Stomach (tissue), 8 donors: ENCODE measurements at regions not wholly inside any gene's neighbourhood (a gene's known extent, or its start where the extent isn't known, plus 50 kb on each side); places are given as distances from the start of the nearest gene placed in this dataset.

Experiments used
- DNase-seq, 2 donors: peaks; one replicate each; pipeline versions ENCODE4 v3.0.0 to v3.0.0-alpha.2; 2013 to 2019
- H3K27ac ChIP-seq, 5 donors: fragments of 200-600 bp in 4 of 5; sonication (generic) in 4 of 5; one replicate each; pipeline ENCODE4 v1.5.1; 2013 to 2019; ENCODE audit warnings: mild to moderate bottlenecking in 1 of 5, moderate library complexity in 1 of 5
- H3K27me3 ChIP-seq, 3 donors: fragments of 200-600 bp; sonication (generic); one replicate each; pipeline ENCODE4 v1.5.1; 2017 to 2019; ENCODE audit warnings: mixed run types in 1 of 3
- H3K36me3 ChIP-seq, 4 donors: fragments of 200-600 bp; sonication (generic); 1 replicate in 3 of 4; 2 replicates in 1 of 4; pipeline ENCODE4 v1.5.1; 2016 to 2019
- H3K4me1 ChIP-seq, 4 donors: fragments of 200-600 bp; sonication (generic); one replicate each; pipeline ENCODE4 v1.5.1; 2016 to 2019
- H3K4me3 ChIP-seq, 4 donors: fragments of 200-600 bp; sonication (generic) in 3 of 4; one replicate each; pipeline ENCODE4 v1.5.1; 2016 to 2019; ENCODE audit warnings: mild to moderate bottlenecking in 1 of 4
- H3K9me3 ChIP-seq, 4 donors: fragments of 200-600 bp; sonication (generic); one replicate each; pipeline ENCODE4 v1.5.1; 2016 to 2019
- CTCF ChIP-seq, 7 experiments: fragments of 450-650 bp in 4 of 7; fragments of 200-600 bp in 3 of 7; sonication (generic) in 3 of 7; IDR thresholded peaks; one replicate each; pipeline ENCODE4 v1.5.1; 2016 to 2019; ENCODE audit warnings: antibody characterized with exemption in 7 of 7, control low read depth in 2 of 7, mild to moderate bottlenecking in 1 of 7
- EP300 ChIP-seq: sonication (generic); formaldehyde crosslinking; IDR thresholded peaks from one replicate; pipeline ENCODE4 v1.6.1; 2017; ENCODE audit warnings: antibody characterized with exemption
- POLR2A ChIP-seq, 4 donors: fragments of 450-650 bp; IDR thresholded peaks; one replicate each; pipeline ENCODE4 v1.6.1; 2016; ENCODE audit warnings: antibody characterized with exemption in 4 of 4, control low read depth in 2 of 4, mild to moderate bottlenecking in 1 of 4, moderate library complexity in 1 of 4
- POLR2AphosphoS5 ChIP-seq, 3 donors: sonication (generic); formaldehyde crosslinking; IDR thresholded peaks; one replicate each; pipeline ENCODE4 v1.6.1; 2016; ENCODE audit warnings: antibody characterized with exemption in 3 of 3
- WGBS, 5 donors: extraction: QIAGEN DNeasy Blood & Tissue Kit in 3 of 5; methylation state at CpG; one replicate each; pipeline versions ENCODE4 v1.1.5 to v1.1.7; 2013 to 2018; 5-methylcytosine and 5-hydroxymethylcytosine counted together
- intact Hi-C: fragments of 100-400 bp; cut with DNase I; formaldehyde crosslinking; loops from one replicate; pipeline ENCODE4 v1.15.1; 2023; ENCODE audit warnings: low total_unique reads
- donor health status: healthy with polysubstance abuse.
- donor health status: Bipolar disorder and iron deficiency.
- donor health status: healthy.

GRCh38 chr9:119043996-119044395, 325.2 kb downstream of the BRINP1 start:
- H3K4me3 ChIP-seq, result no peak overlapping the region
- no peak for DNase-seq
- H3K36me3 ChIP-seq, result no peaks in the 10 kb centered on the region
- intact Hi-C loops, result no loop called here
- H3K4me1 ChIP-seq, result no peaks in the 10 kb centered on the region
- H3K27ac ChIP-seq, result no peak overlapping the region
- no peak for TF ChIP-seq EP300
- no peak for TF ChIP-seq CTCF (IDR thresholded peaks at IDR 0.05)
- no peak for TF ChIP-seq POLR2AphosphoS5 (IDR thresholded peaks at IDR 0.05)
- TF ChIP-seq POLR2A (IDR thresholded peaks at IDR 0.05), result no peak
- WGBS, 5 donors, result 86 to 95% (median 93%) methylated on average over 1 of the region's 1 CpG
- peaks cover 0 to 6% (median 0%) of the 10 kb centered on the region in 4 donors for H3K9me3 ChIP-seq
- no peaks in the 10 kb centered on the region for H3K27me3 ChIP-seq

- TF ChIP-seq CTCF (IDR thresholded peaks at IDR 0.05) (no peak), POLR2AphosphoS5 (IDR thresholded peaks at IDR 0.05) (no peak), EP300 (no peak), POLR2A (IDR thresholded peaks at IDR 0.05) (no peak)
- Histone ChIP-seq H3K27ac (no peak overlapping the region), H3K4me1 (no peaks in the 10 kb centered on the region), H3K4me3 (no peak overlapping the region), H3K27me3 (no peaks in the 10 kb centered on the region), H3K36me3 (no peaks in the 10 kb centered on the region), H3K9me3 (peaks cover 0 to 6% (median 0%) of the 10 kb centered on the region in 4 donors)
- intact Hi-C loops, result no loop called here
- 24 to 36% (median 27%) methylated on average over 1 of the region's 1 CpG for WGBS, 5 donors
- no peak for DNase-seq
These were observed 324.4 kb downstream of the BRINP1 start for GRCh38 chr9:119044806-119045205.

GRCh38 chr9:119047513-119048307, 321.5 kb downstream of the BRINP1 start:
- H3K27me3 ChIP-seq, result no peaks in the 10 kb centered on the region
- no peak overlapping the region for H3K27ac ChIP-seq
- H3K4me1 ChIP-seq, result peaks cover 0 to 6% (median 0%) of the 10 kb centered on the region in 4 donors
- intact Hi-C loops, result no loop called here
- no peak for DNase-seq
- H3K4me3 ChIP-seq, result no peak overlapping the region
- WGBS, 5 donors, result 69 to 80% (median 73%) methylated on average over 4 of the region's 4 CpGs
- no peaks in the 10 kb centered on the region for H3K36me3 ChIP-seq
- TF ChIP-seq POLR2A (IDR thresholded peaks at IDR 0.05) (no peak), CTCF (IDR thresholded peaks at IDR 0.05) (no peak), POLR2AphosphoS5 (IDR thresholded peaks at IDR 0.05) (no peak), EP300 (no peak)
- H3K9me3 ChIP-seq, result no peaks in the 10 kb centered on the region

GRCh38 chr9:119050281-119050680, 319.0 kb downstream of the BRINP1 start:
- Histone ChIP-seq H3K4me1 (peaks cover 0 to 11% (median 0%) of the 10 kb centered on the region in 4 donors), H3K36me3 (no peaks in the 10 kb centered on the region), H3K27me3 (no peaks in the 10 kb centered on the region), H3K27ac (no peak overlapping the region), H3K4me3 (no peak overlapping the region), H3K9me3 (no peaks in the 10 kb centered on the region)
- intact Hi-C loops, result no loop called here
- DNase-seq, result no peak
- TF ChIP-seq CTCF (IDR thresholded peaks at IDR 0.05) (no peak), POLR2A (IDR thresholded peaks at IDR 0.05) (no peak), EP300 (no peak), POLR2AphosphoS5 (IDR thresholded peaks at IDR 0.05) (no peak)
